K562 (cell line): ENCODE measurements at regions not wholly inside any gene's neighbourhood (a gene's known extent, or its start where the extent isn't known, plus 50 kb on each side); places are given as distances from the start of the nearest gene placed in this dataset.

Experiments
- ATAC-seq: fragments of 200-7000 bp; cut with Tn5 transposase; 3 replicates; pipeline ENCODE4 v1.9.1; 2020; ENCODE audit warnings: moderate library complexity
- BruUV-seq: library from RNA; stranded (reverse); fragments of 400-500 nt; replicated peaks from 2 replicates; lab custom pipeline; 2021; lab: Mats Ljungman, UMichigan
- CTCF ChIA-PET: fragments of 300-600 bp; formaldehyde crosslinking; extraction: SDS; loops from one replicate; lab custom pipeline; 2021; ENCODE audit warnings: low intra/inter-chr PET ratio; lab: Yijun Ruan, JAX
- POLR2A ChIA-PET: fragments of 300-600, 350-650 bp; sonication (Branson Sonifier 250); formaldehyde crosslinking; extraction: SDS; loops from one replicate; lab custom pipeline; 2021; ENCODE audit warnings: antibody characterized with exemption, inconsistent platforms; lab: Yijun Ruan, JAX
- DNase-seq, 4 experiments: peaks; one replicate each; pipeline versions ENCODE4 v3.0.0 to v3.0.0-alpha.2; 2011 to 2018; ENCODE audit warnings: low spot score in 3 of 4, mixed read lengths in 3 of 4; ENCODE audit errors: extremely low read depth in 1 of 4
- FAIRE-seq: peaks from 2 replicates; lab custom pipeline; 2011; peaks lifted over from hg19 to GRCh38; lab: Jason Lieb, UNC
- H2AFZ ChIP-seq: 2 replicates; pipeline ENCODE4 v1.6.0; 2011; ENCODE audit warnings: low read depth, low read length, control low read depth, inconsistent platforms
- H3K27ac ChIP-seq: fragments of 200-600 bp; 3 replicates; pipeline ENCODE4 v1.8.0; 2011; ENCODE audit warnings: low read depth, mild to moderate bottlenecking, control low read depth, inconsistent platforms, low read length, moderate library complexity, mixed read lengths; ENCODE audit errors: extremely low read depth
- H3K27me3 ChIP-seq, 2 experiments: fragments of 300-600 bp in 1 of 2; 2 replicates in 1 of 2; 3 replicates in 1 of 2; pipeline versions ENCODE4 v1.6.0 to v1.8.0; 2011; ENCODE audit warnings: inconsistent platforms in 2 of 2, low read length in 2 of 2, mild to moderate bottlenecking in 1 of 2, mixed read lengths in 1 of 2, moderate library complexity in 1 of 2; ENCODE audit not compliant: control insufficient read depth in 2 of 2, insufficient read depth in 2 of 2
- H3K36me3 ChIP-seq: fragments of 300-600 bp; 3 replicates; pipeline ENCODE4 v1.8.0; 2011; ENCODE audit warnings: mild to moderate bottlenecking, low read length, inconsistent platforms; ENCODE audit not compliant: control insufficient read depth, insufficient read depth
- H3K4me1 ChIP-seq, 2 experiments: fragments of 200-600 bp in 1 of 2; replicated peaks in 1 of 2; 2 replicates in 1 of 2; 3 replicates in 1 of 2; pipeline versions ENCODE4 v1.5.1 to v1.8.0; 2011; ENCODE audit warnings: inconsistent platforms in 2 of 2, low read length in 2 of 2, mild to moderate bottlenecking in 1 of 2, mixed read lengths in 1 of 2, moderate library complexity in 1 of 2; ENCODE audit not compliant: control insufficient read depth in 2 of 2, insufficient read depth in 2 of 2
- H3K4me2 ChIP-seq: 2 replicates; pipeline ENCODE4 v1.6.1; 2011; ENCODE audit warnings: low read length, control low read depth, inconsistent platforms, mixed read lengths; ENCODE audit not compliant: insufficient read depth
- H3K4me3 ChIP-seq: fragments of 200-600 bp; sonication (generic), shearing (Covaris generic); 2 replicates; pipeline ENCODE4 v1.5.1; 2016; ENCODE audit warnings: control low read depth, inconsistent platforms
- H3K79me2 ChIP-seq: fragments of 200-600 bp; 3 replicates; pipeline ENCODE4 v1.8.0; 2011; ENCODE audit warnings: low read length, inconsistent platforms; ENCODE audit not compliant: control insufficient read depth, insufficient read depth
- H3K9ac ChIP-seq, 2 experiments: 2 replicates each; pipeline versions ENCODE4 v1.6.0 to v1.6.1; 2011; ENCODE audit warnings: low read depth in 2 of 2, low read length in 2 of 2, control low read depth in 1 of 2, inconsistent platforms in 1 of 2, mild to moderate bottlenecking in 1 of 2, mixed read lengths in 1 of 2; ENCODE audit not compliant: insufficient read depth in 1 of 2
- H3K9me1 ChIP-seq: one replicate; pipeline ENCODE4 v1.6.0; 2011; ENCODE audit warnings: inconsistent platforms, mild to moderate bottlenecking, low read length, moderate library complexity; ENCODE audit not compliant: control insufficient read depth, insufficient read depth
- H3K9me3 ChIP-seq: replicated peaks from 2 replicates; pipeline ENCODE4 v1.5.1; 2011; ENCODE audit warnings: low read depth, low read length, inconsistent platforms; ENCODE audit not compliant: control insufficient read depth, insufficient read depth
- H4K20me1 ChIP-seq: replicated peaks from 2 replicates; pipeline ENCODE4 v1.6.1; 2011; ENCODE audit warnings: low read length, inconsistent platforms, mixed read lengths; ENCODE audit not compliant: control insufficient read depth, insufficient read depth
- BCOR ChIP-seq: fragments of 450-650 bp; IDR thresholded peaks from 2 replicates; pipeline ENCODE4 v1.6.1; 2016
- BRD9 ChIP-seq: fragments of 450-650 bp; IDR thresholded peaks from 2 replicates; pipeline ENCODE4 v1.6.1; 2018; ENCODE audit warnings: low read depth; ENCODE audit not compliant: partially characterized antibody
- CBX8 ChIP-seq: fragments of 200-600 bp; sonication (generic); IDR thresholded peaks from 2 replicates; pipeline ENCODE4 v1.6.1; 2012; ENCODE audit warnings: borderline replicate concordance, mixed run types, low read depth, mild to moderate bottlenecking, moderate library complexity, mixed read lengths, low read length, control low read depth, inconsistent platforms; ENCODE audit not compliant: poor library complexity, severe bottlenecking; ENCODE audit errors: extremely low read depth
- CSDE1 ChIP-seq, 2 experiments: fragments of 450-650 bp; IDR thresholded peaks; 2 replicates each; pipeline ENCODE4 v1.6.1; 2016; ENCODE audit warnings: mild to moderate bottlenecking in 1 of 2
- DIDO1 ChIP-seq: fragments of 450-650 bp; IDR thresholded peaks from 2 replicates; pipeline ENCODE4 v1.6.1; 2016; ENCODE audit warnings: low read depth, missing biosample characterization, missing genetic modification characterization
- HNRNPUL1 ChIP-seq: fragments of 200-400 bp; formaldehyde crosslinking; IDR thresholded peaks from 2 replicates; pipeline ENCODE4 v1.6.1; 2017; ENCODE audit warnings: low read length
- IRF2 ChIP-seq: sonication (generic); formaldehyde crosslinking; IDR thresholded peaks from 2 replicates; pipeline ENCODE4 v1.8.1; 2022; ENCODE audit warnings: mild to moderate bottlenecking, missing genetic modification reagents
- KLF1 ChIP-seq: fragments of 450-650 bp; IDR thresholded peaks from 2 replicates; pipeline ENCODE4 v1.6.1; 2016; ENCODE audit warnings: missing genetic modification characterization, missing compliant biosample characterization
- LCOR ChIP-seq: sonication (generic); formaldehyde crosslinking; IDR thresholded peaks from 2 replicates; pipeline ENCODE4 v1.8.0; 2022; ENCODE audit warnings: mild to moderate bottlenecking, missing genetic modification reagents
- NR2F6 ChIP-seq: fragments of 450-650 bp; formaldehyde crosslinking; IDR thresholded peaks from 2 replicates; pipeline ENCODE4 v1.4.0; 2020; ENCODE audit warnings: mild to moderate bottlenecking
- NUFIP1 ChIP-seq: fragments of 450-650 bp; IDR thresholded peaks from 2 replicates; pipeline ENCODE4 v1.6.1; 2018; ENCODE audit not compliant: partially characterized antibody
- PTTG1 ChIP-seq: fragments of 450-650 bp; IDR thresholded peaks from 2 replicates; pipeline ENCODE4 v1.6.1; 2016; ENCODE audit warnings: low read depth, mild to moderate bottlenecking, missing genetic modification characterization, missing compliant biosample characterization
- RBM39 ChIP-seq: fragments of 200-400 bp; formaldehyde crosslinking; optimal IDR thresholded peaks from 2 replicates; pipeline ENCODE3; 2018; ENCODE audit warnings: low read depth, low read length
- TEAD4 ChIP-seq, 2 experiments: sonication (generic) in 1 of 2; formaldehyde crosslinking in 1 of 2; IDR thresholded peaks; 2 replicates each; pipeline versions ENCODE4 v1.6.1 to v1.8.0; 2012 to 2022; ENCODE audit warnings: borderline replicate concordance in 1 of 2, inconsistent platforms in 1 of 2, low read length in 1 of 2, mild to moderate bottlenecking in 1 of 2, missing genetic modification reagents in 1 of 2
- WGBS: fragments of 100-300 bp; shearing (Covaris generic); methylation state at CpG from one replicate; pipeline ENCODE4 v1.1.6; 2016; ENCODE audit warnings: low coverage, mixed read lengths; ENCODE audit not compliant: insufficient coverage; ENCODE audit errors: missing lambda C conversion rate; 5-methylcytosine and 5-hydroxymethylcytosine counted together
- in situ Hi-C: fragments of 300-500 bp; cut with MboI; formaldehyde crosslinking; loops from 4 replicates; pipeline ENCODE4 v1.15.0; 2018; ENCODE audit warnings: inconsistent platforms, mixed read lengths
- intact Hi-C: fragments of 100-400 bp; cut with micrococcal nuclease; formaldehyde crosslinking; loops from 2 replicates; pipeline ENCODE4 v1.14.2; 2022
- TF ChIP-seq, protein P1 (sequence below): fragments of 450-650 bp; IDR thresholded peaks from 2 replicates; pipeline ENCODE4 v1.7.1; 2018; ENCODE audit warnings: mild to moderate bottlenecking, low read depth; ENCODE audit not compliant: partially characterized antibody
- TF ChIP-seq, protein P2 (sequence below): fragments of 450-650 bp; IDR thresholded peaks from 2 replicates; pipeline ENCODE4 v1.6.1; 2017; ENCODE audit warnings: mild to moderate bottlenecking, moderate library complexity

DNA sequence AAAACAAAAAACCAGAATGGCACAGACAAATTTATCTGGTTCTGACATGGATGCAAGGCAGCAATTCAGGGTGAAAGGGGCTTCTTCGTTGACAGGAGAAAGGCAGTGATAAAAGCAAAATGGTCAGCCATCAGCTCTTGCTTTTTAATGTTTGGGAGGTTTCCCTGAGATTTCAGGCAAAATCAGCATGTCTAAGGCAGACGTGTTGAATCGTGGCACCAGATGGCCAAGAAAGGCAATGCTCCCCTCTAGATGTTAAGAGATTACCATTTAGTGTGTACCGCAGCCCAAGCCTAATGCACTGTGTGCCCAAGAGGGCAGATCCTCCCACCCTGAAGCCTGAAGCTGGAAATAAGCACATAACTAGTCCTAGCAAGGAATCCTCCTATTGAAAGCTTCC, 88.8 kb upstream of the GALNT18 start (continued):
- no peak for TF ChIP-seq DIDO1
- TF ChIP-seq, protein P1, sequence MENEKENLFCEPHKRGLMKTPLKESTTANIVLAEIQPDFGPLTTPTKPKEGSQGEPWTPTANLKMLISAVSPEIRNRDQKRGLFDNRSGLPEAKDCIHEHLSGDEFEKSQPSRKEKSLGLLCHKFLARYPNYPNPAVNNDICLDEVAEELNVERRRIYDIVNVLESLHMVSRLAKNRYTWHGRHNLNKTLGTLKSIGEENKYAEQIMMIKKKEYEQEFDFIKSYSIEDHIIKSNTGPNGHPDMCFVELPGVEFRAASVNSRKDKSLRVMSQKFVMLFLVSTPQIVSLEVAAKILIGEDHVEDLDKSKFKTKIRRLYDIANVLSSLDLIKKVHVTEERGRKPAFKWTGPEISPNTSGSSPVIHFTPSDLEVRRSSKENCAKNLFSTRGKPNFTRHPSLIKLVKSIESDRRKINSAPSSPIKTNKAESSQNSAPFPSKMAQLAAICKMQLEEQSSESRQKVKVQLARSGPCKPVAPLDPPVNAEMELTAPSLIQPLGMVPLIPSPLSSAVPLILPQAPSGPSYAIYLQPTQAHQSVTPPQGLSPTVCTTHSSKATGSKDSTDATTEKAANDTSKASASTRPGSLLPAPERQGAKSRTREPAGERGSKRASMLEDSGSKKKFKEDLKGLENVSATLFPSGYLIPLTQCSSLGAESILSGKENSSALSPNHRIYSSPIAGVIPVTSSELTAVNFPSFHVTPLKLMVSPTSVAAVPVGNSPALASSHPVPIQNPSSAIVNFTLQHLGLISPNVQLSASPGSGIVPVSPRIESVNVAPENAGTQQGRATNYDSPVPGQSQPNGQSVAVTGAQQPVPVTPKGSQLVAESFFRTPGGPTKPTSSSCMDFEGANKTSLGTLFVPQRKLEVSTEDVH, result no peak
- TF ChIP-seq, protein P2, sequence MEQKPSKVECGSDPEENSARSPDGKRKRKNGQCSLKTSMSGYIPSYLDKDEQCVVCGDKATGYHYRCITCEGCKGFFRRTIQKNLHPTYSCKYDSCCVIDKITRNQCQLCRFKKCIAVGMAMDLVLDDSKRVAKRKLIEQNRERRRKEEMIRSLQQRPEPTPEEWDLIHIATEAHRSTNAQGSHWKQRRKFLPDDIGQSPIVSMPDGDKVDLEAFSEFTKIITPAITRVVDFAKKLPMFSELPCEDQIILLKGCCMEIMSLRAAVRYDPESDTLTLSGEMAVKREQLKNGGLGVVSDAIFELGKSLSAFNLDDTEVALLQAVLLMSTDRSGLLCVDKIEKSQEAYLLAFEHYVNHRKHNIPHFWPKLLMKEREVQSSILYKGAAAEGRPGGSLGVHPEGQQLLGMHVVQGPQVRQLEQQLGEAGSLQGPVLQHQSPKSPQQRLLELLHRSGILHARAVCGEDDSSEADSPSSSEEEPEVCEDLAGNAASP, result no peak
- no peak for TF ChIP-seq RBM39
- no peak for TF ChIP-seq HNRNPUL1
- no peak for TF ChIP-seq BCOR
- TF ChIP-seq, all 486 proteins: peak for 0

DNA sequence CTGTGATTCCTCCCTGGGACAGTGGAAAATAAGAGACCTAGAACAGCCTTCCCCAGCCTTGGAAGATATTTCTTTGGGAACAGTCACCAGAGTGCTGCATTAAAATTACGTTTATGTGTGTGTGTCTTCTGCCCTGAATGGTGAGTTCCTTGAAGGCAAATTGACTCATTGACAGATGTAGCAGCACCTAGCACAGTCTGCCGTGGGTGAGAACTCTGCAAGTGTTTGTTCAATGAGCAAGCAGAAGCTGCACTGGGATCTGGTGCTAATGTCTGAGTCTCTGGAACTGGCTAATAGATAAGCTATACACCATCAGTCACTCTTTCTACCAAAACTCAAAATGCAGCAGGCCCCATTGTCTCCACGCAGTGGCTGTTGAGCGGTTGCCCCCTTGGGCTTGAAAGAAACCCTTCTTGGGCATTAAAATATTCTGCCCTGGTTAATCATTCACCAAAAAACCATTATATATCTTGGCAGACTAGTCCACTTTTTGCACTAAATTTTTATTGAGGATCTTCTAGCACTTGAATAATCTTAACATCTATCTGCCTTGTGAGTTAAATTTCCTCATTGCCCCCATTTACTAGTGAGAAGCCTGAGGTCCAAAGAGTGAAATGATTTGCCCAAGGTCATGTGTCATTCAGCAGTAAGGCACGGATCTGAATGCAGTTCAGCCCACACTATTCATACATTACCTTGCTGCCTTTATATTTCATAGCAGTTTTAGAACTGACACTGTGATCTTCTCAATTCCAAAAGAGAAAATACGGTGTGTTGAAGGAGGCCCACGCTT, 87.8 kb upstream of the GALNT18 start:
- H3K4me2 ChIP-seq, result no peak overlapping the region
- CTCF ChIA-PET, result no interaction called here
- no peak for TF ChIP-seq KLF1
- no peak for TF ChIP-seq CSDE1 (IDR thresholded peaks at IDR 0.05)
- no peak for TF ChIP-seq NR2F6 (CRISPR knock-in tag)
- no peak for TF ChIP-seq NUFIP1
- no peak for TF ChIP-seq BRD9
- no peak for TF ChIP-seq IRF2 (CRISPR knock-in tag)
- no peak for TF ChIP-seq TEAD4 (IDR thresholded peaks at IDR 0.05; ENCODE audit: low read length)
- TF ChIP-seq TEAD4 (CRISPR knock-in tag; IDR thresholded peaks at IDR 0.05; ENCODE audit: borderline replicate concordance), result no peak
- TF ChIP-seq LCOR (CRISPR knock-in tag), result no peak
- no peak for TF ChIP-seq CBX8
- no peak for TF ChIP-seq PTTG1 (tag)

More for the DNA sequence above, 87.8 kb upstream of the GALNT18 start:
- Histone ChIP-seq H3K9ac (no peak overlapping the region), H3K27me3 (no peaks in the 10 kb centered on the region), H3K36me3 (no peaks in the 10 kb centered on the region), H4K20me1 (no peaks in the 10 kb centered on the region), H3K9me3 (no peaks in the 10 kb centered on the region), H3K27ac (no peak overlapping the region), H3K79me2 (no peaks in the 10 kb centered on the region), H3K4me3 (no peak overlapping the region), H3K4me1 (no peaks in the 10 kb centered on the region), H3K9me1 (no peaks in the 10 kb centered on the region), H2AFZ (no peak overlapping the region)
- intact Hi-C loops (no loop called here), in situ Hi-C loops (no loop called here)
- POLR2A ChIA-PET, result no interaction called here
- WGBS, result 0% methylated on average over 7 of the region's 7 CpGs
- no TSS peak for BruUV-seq
- FAIRE-seq (no peak), ATAC-seq (no peak), DNase-seq (no peak)
